Endothelial cell (in vitro differentiated cells): ENCODE measurements at regions not wholly inside any gene's neighbourhood (a gene's known extent, or its start where the extent isn't known, plus 50 kb on each side); places are given as distances from the start of the nearest gene placed in this dataset.

Experiments used
- DNase-seq: peaks from one replicate; pipeline ENCODE4 v3.0.0; 2021; ENCODE audit warnings: low spot score
- H3K27ac Mint-ChIP-seq: one replicate; pipeline ENCODE4 v1.8.0; 2021; ENCODE audit warnings: mixed read lengths, inconsistent platforms; ENCODE audit not compliant: unreplicated experiment
- H3K27me3 Mint-ChIP-seq: one replicate; pipeline ENCODE4 v1.8.0; 2021; ENCODE audit warnings: mild to moderate bottlenecking, moderate library complexity, mixed read lengths, inconsistent platforms; ENCODE audit not compliant: unreplicated experiment
- H3K36me3 Mint-ChIP-seq: one replicate; pipeline ENCODE4 v1.8.0; 2021; ENCODE audit warnings: mild to moderate bottlenecking, low read depth, mixed read lengths, inconsistent platforms; ENCODE audit not compliant: unreplicated experiment
- H3K4me1 Mint-ChIP-seq: one replicate; pipeline ENCODE4 v1.8.0; 2021; ENCODE audit warnings: mild to moderate bottlenecking, mixed read lengths, inconsistent platforms; ENCODE audit not compliant: unreplicated experiment
- H3K4me3 Mint-ChIP-seq: one replicate; pipeline ENCODE4 v1.8.0; 2021; ENCODE audit warnings: mild to moderate bottlenecking, mixed read lengths, inconsistent platforms; ENCODE audit not compliant: unreplicated experiment
- H3K9me3 Mint-ChIP-seq: one replicate; pipeline ENCODE4 v1.8.0; 2021; ENCODE audit warnings: mixed read lengths, inconsistent platforms; ENCODE audit not compliant: unreplicated experiment
- TF ChIP-seq, protein P1 (sequence below): fragments of 200-600 bp; sonication (generic); IDR thresholded peaks from one replicate; pipeline ENCODE4 v1.5.0; 2021; ENCODE audit warnings: antibody characterized with exemption; ENCODE audit not compliant: unreplicated experiment

- peaks cover 12% of the 10 kb centered on the region for H3K9me3 Mint-ChIP-seq
- H3K27ac Mint-ChIP-seq = no peak overlapping the region
- no peak overlapping the region for H3K4me3 Mint-ChIP-seq
These were observed 97.7 kb upstream of the ANKRD55 start for GRCh38 chr5:56330806-56331205.

GRCh38 chr5:56330167-56330566, 97.0 kb upstream of the ANKRD55 start:
- Mint-ChIP-seq H3K9me3 (peaks cover 6% of the 10 kb centered on the region), H3K4me3 (no peak overlapping the region), H3K4me1 (peaks cover 25% of the 10 kb centered on the region), H3K27me3 (peaks cover 5% of the 10 kb centered on the region), H3K36me3 (no peaks in the 10 kb centered on the region), H3K27ac (no peak overlapping the region)
- DNase-seq = no peak
- TF ChIP-seq, protein P1, sequence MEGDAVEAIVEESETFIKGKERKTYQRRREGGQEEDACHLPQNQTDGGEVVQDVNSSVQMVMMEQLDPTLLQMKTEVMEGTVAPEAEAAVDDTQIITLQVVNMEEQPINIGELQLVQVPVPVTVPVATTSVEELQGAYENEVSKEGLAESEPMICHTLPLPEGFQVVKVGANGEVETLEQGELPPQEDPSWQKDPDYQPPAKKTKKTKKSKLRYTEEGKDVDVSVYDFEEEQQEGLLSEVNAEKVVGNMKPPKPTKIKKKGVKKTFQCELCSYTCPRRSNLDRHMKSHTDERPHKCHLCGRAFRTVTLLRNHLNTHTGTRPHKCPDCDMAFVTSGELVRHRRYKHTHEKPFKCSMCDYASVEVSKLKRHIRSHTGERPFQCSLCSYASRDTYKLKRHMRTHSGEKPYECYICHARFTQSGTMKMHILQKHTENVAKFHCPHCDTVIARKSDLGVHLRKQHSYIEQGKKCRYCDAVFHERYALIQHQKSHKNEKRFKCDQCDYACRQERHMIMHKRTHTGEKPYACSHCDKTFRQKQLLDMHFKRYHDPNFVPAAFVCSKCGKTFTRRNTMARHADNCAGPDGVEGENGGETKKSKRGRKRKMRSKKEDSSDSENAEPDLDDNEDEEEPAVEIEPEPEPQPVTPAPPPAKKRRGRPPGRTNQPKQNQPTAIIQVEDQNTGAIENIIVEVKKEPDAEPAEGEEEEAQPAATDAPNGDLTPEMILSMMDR = no peak

More at GRCh38 chr5:56330806-56331205, 97.7 kb upstream of the ANKRD55 start:
- peaks cover 25% of the 10 kb centered on the region for H3K4me1 Mint-ChIP-seq
- TF ChIP-seq, protein P1 = no peak
- no peak for DNase-seq
- peaks cover 4% of the 10 kb centered on the region for H3K36me3 Mint-ChIP-seq
- peaks cover 5% of the 10 kb centered on the region for H3K27me3 Mint-ChIP-seq

DNA sequence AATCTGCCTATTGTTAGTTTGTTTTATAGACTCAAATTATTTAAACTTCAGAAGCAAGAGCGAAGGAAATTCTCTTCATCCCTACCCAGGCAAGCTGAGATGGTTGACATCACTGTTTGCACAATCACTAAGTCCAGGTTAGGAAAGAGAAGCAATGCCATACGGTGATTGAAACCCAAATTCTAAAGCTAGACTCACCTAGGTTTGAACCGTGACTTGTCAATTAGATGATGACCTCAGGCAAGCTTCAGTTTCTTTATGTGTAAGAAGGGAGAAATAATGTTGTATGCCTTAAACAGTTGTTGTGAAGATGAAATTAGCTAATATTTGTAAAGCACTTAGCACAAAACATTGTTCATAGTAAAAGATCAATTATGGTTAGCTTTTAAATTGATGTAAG, 96.5 kb upstream of the ANKRD55 start:
- peaks cover 25% of the 10 kb centered on the region for H3K4me1 Mint-ChIP-seq
- H3K36me3 Mint-ChIP-seq = no peaks in the 10 kb centered on the region
- H3K9me3 Mint-ChIP-seq = peaks cover 6% of the 10 kb centered on the region

DNA sequence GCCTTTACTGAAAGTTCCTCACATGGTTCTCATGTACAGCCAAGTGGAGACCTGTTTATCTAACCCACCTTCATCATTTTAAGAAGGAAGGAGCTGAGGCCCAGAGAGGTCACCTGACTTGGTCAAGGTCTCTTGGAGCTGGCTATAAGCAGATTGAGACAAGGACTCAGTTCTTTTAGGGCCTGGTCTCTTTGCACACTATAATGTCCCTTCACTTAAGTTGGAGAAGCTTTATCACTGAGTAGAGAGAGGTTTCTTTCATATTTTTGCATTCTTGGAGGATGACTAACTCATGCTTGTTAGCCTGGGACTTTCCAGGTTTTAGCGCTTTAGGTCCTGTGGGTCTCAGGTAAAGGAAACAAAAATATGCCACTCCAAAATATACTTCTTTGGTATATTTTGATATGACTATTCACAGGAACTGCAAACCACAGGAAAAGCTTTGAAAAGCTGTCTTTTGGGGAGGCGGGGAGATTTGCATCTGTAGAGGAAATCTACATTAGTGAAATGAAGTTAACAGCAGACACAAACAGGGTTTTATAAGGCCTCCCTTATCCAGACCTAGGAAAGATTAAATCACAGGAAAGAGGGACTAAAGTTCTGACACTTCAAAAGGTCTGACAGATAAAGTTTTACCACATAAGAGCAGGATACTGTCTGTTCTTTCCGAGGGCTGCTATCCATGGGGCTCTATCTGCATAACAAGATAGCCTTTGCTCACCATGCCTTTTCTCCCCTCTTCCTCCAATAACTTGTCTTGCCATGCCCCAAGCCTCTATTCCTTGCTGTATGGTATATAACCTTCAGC, 95.8 kb upstream of the ANKRD55 start:
- Mint-ChIP-seq H3K4me3 (no peak overlapping the region), H3K4me1 (peaks cover 25% of the 10 kb centered on the region), H3K9me3 (peaks cover under 1% of the 10 kb centered on the region), H3K27ac (no peak overlapping the region), H3K36me3 (no peaks in the 10 kb centered on the region), H3K27me3 (peaks cover 4% of the 10 kb centered on the region)
- no peak for DNase-seq
- TF ChIP-seq, protein P1 = no peak

More for the DNA sequence above, 96.5 kb upstream of the ANKRD55 start:
- peaks cover 5% of the 10 kb centered on the region for H3K27me3 Mint-ChIP-seq
- no peak overlapping the region for H3K27ac Mint-ChIP-seq
- DNase-seq = no peak
- H3K4me3 Mint-ChIP-seq = no peak overlapping the region
- TF ChIP-seq, protein P1 = no peak

DNA sequence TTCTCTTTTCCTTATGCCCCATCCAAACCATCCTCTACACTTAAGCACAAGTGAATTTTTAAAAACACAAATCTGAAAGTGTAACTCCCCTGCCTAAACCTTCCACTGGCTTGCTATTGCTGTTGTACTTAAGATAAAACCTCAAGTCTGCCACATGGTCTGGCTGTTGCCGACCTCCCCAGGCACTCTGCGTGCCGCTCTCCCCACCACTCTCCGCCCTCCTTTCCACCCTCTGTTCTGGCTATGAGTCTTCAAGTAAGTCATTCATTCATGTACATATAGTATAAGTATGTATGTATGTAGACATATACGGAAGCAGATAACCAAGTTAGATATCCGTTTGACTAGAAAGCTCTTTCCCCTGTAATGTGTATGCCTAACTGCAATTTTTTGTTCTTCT, 94.7 kb upstream of the ANKRD55 start:
- Mint-ChIP-seq H3K9me3 (no peaks in the 10 kb centered on the region), H3K4me1 (peaks cover 25% of the 10 kb centered on the region), H3K4me3 (no peak overlapping the region), H3K27ac (no peak overlapping the region), H3K36me3 (no peaks in the 10 kb centered on the region), H3K27me3 (peaks cover 3% of the 10 kb centered on the region)
- DNase-seq = no peak
- TF ChIP-seq, protein P1 = no peak
